Bronchial epithelial cell (primary cell): ENCODE measurements at regions not wholly inside any gene's neighbourhood (a gene's known extent, or its start where the extent isn't known, plus 50 kb on each side); places are given as distances from the start of the nearest gene placed in this dataset.

Experiments used
- DNase-seq: peaks from one replicate; pipeline ENCODE4 v3.0.0-alpha.2; 2010; ENCODE audit warnings: low read depth
- FAIRE-seq: peaks from 2 replicates; lab custom pipeline; 2011; peaks lifted over from hg19 to GRCh38; lab: Jason Lieb, UNC
- H3K27me3 ChIP-seq: 2 replicates; pipeline ENCODE4 v1.5.1; 2011; ENCODE audit warnings: low read length; ENCODE audit not compliant: control insufficient read depth, insufficient read depth
- H3K36me3 ChIP-seq: 2 replicates; pipeline ENCODE4 v1.5.1; 2011; ENCODE audit warnings: low read length; ENCODE audit not compliant: control insufficient read depth, insufficient read depth
- H3K4me3 ChIP-seq: 2 replicates; pipeline ENCODE4 v1.5.1; 2011; ENCODE audit warnings: mild to moderate bottlenecking, low read depth, low read length, control low read depth
- TF ChIP-seq, protein P1 (sequence below): IDR thresholded peaks from 2 replicates; pipeline ENCODE4 v1.5.1; 2011; ENCODE audit warnings: mild to moderate bottlenecking, moderate library complexity, low read length, control low read depth, inconsistent platforms; ENCODE audit not compliant: insufficient read depth, severe bottlenecking

DNA sequence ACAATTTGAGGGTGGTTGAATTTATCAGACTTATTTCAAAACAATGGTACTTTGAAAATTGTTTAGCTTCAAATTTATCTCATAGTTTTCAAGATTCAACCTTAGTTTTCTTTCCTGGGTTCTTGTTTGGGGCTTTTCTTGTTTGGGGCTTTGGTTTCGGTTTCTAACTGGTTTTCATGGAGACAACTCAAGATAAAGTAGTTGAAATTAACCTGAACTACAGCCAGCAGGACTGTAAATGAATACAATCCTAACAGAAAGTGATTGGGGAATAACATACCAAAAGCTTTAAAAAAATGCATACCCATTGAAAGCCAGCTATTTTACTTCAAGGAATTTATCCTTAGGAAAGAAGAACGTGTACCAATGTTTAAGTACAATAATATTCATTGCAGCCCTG, 133.5 kb upstream of the SLC14A2 start:
- DNase-seq: no peak
- peaks cover 4% of the 10 kb centered on the region for H3K27me3 ChIP-seq
- H3K36me3 ChIP-seq: no peaks in the 10 kb centered on the region
- FAIRE-seq: no peak
- TF ChIP-seq, protein P1, sequence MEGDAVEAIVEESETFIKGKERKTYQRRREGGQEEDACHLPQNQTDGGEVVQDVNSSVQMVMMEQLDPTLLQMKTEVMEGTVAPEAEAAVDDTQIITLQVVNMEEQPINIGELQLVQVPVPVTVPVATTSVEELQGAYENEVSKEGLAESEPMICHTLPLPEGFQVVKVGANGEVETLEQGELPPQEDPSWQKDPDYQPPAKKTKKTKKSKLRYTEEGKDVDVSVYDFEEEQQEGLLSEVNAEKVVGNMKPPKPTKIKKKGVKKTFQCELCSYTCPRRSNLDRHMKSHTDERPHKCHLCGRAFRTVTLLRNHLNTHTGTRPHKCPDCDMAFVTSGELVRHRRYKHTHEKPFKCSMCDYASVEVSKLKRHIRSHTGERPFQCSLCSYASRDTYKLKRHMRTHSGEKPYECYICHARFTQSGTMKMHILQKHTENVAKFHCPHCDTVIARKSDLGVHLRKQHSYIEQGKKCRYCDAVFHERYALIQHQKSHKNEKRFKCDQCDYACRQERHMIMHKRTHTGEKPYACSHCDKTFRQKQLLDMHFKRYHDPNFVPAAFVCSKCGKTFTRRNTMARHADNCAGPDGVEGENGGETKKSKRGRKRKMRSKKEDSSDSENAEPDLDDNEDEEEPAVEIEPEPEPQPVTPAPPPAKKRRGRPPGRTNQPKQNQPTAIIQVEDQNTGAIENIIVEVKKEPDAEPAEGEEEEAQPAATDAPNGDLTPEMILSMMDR: no peak
- no peak overlapping the region for H3K4me3 ChIP-seq

- Histone ChIP-seq H3K4me3 (no peak overlapping the region), H3K36me3 (no peaks in the 10 kb centered on the region), H3K27me3 (peaks cover 4% of the 10 kb centered on the region)
- TF ChIP-seq, protein P1: no peak
- no peak for FAIRE-seq
- peak; percentile 15 for DNase-seq
These were observed 133.0 kb upstream of the SLC14A2 start for GRCh38 chr18:45482286-45482685.

DNA sequence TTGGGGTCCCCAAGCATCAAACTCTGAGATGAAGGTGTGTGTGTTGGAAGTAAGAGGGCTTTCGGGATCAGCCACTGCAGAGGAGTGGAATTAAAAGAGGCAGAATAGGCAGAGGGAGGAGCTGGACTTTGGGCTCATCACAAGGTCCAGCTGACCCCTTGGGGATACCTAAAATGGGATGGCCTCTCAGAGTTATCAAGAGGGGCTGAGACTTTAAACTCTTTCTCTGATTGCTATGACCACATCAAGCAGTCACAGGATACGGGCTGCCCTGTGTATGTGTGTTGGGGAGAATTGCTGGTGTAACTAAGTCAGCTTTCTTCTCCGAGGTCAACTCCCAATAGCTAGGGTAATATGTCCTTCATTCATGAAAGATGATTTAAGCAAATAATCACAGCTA, 127.7 kb upstream of the SLC14A2 start:
- Histone ChIP-seq H3K36me3 (no peaks in the 10 kb centered on the region), H3K4me3 (no peak overlapping the region), H3K27me3 (no peaks in the 10 kb centered on the region)
- FAIRE-seq (no peak), DNase-seq (no peak)
- TF ChIP-seq, protein P1: no peak

DNA sequence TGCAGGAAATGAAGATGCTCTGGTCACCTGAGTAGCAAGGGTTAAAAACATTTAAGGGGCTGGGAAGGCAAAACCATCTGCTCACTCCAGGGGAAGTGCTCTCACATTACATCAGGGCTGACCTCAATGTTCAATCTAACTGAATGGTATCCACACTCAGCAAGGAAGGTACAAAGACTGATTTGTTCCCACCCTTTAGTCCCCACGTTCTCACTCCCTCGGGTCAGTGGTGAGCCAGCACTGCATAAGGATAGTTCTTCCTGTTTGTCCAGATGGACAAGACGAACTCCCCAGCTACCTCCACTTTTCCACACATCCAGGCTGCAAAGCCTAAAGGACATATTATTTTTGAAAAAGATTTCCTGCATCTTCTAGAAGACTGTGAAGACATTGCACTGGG, 126.6 kb upstream of the SLC14A2 start:
- DNase-seq: no peak

GRCh38 chr18:45493830-45494229, 121.4 kb upstream of the SLC14A2 start:
- no peak for FAIRE-seq
- TF ChIP-seq, protein P1: no peak
- Histone ChIP-seq H3K36me3 (no peaks in the 10 kb centered on the region), H3K4me3 (no peak overlapping the region), H3K27me3 (peaks cover 2% of the 10 kb centered on the region)
- peak; percentile 82 for DNase-seq

More for the DNA sequence above, 126.6 kb upstream of the SLC14A2 start:
- H3K27me3 ChIP-seq: no peaks in the 10 kb centered on the region
- no peak for FAIRE-seq
- H3K4me3 ChIP-seq: no peak overlapping the region
- TF ChIP-seq, protein P1: no peak
- H3K36me3 ChIP-seq: no peaks in the 10 kb centered on the region

GRCh38 chr18:45494811-45495210, 120.5 kb upstream of the SLC14A2 start:
- Histone ChIP-seq H3K36me3 (no peaks in the 10 kb centered on the region), H3K4me3 (no peak overlapping the region), H3K27me3 (peaks cover 2% of the 10 kb centered on the region)
- no peak for FAIRE-seq
- TF ChIP-seq, protein P1: no peak
- DNase-seq: no peak
